ENCODE measurements at regions not wholly inside any gene's neighbourhood (a gene's known extent, or its start where the extent isn't known, plus 50 kb on each side); places are given as distances from the start of the nearest gene placed in this dataset.

GRCh38 chr6:167655174-167655821 is 171.4 kb upstream of the AFDN start:
- no peak for TF ChIP-seq CTCF (conservative IDR thresholded peaks at IDR 0.05)
- TF ChIP-seq ZFX (IDR thresholded peaks at IDR 0.05): no peak
